Activated naive CD4-positive, alpha-beta T cell treated with anti-CD3 and anti-CD28 coated beads, Interleukin-2, amount 10 ng/mL, durations not matched to agents 7 days and 5 days (primary cell): ENCODE measurements at regions not wholly inside any gene's neighbourhood (a gene's known extent, or its start where the extent isn't known, plus 50 kb on each side); places are given as distances from the start of the nearest gene placed in this dataset.

Experiments
- CTCF ChIA-PET: fragments of 350-600 bp; sonication (Branson Sonifier 250); formaldehyde crosslinking; loops from one replicate; lab custom pipeline; 2021; ENCODE audit warnings: antibody characterized with exemption; lab: Charles Lee
- DNase-seq: peaks from one replicate; pipeline ENCODE4 v3.0.0-alpha.2; 2020
- H3K27ac Mint-ChIP-seq: one replicate; pipeline ENCODE4 v1.8.0; 2021; ENCODE audit warnings: mild to moderate bottlenecking, moderate library complexity, mixed read lengths
- H3K27me3 Mint-ChIP-seq: one replicate; pipeline ENCODE4 v1.8.0; 2021; ENCODE audit warnings: mild to moderate bottlenecking, mixed read lengths
- H3K36me3 Mint-ChIP-seq: one replicate; pipeline ENCODE4 v1.8.0; 2021; ENCODE audit warnings: mixed read lengths
- H3K4me1 Mint-ChIP-seq: one replicate; pipeline ENCODE4 v1.8.0; 2021; ENCODE audit warnings: mixed read lengths
- H3K4me3 Mint-ChIP-seq: one replicate; pipeline ENCODE4 v1.8.0; 2021; ENCODE audit warnings: mild to moderate bottlenecking, moderate library complexity, mixed read lengths
- H3K9me3 Mint-ChIP-seq: one replicate; pipeline ENCODE4 v1.8.0; 2021; ENCODE audit warnings: mixed read lengths

DNA sequence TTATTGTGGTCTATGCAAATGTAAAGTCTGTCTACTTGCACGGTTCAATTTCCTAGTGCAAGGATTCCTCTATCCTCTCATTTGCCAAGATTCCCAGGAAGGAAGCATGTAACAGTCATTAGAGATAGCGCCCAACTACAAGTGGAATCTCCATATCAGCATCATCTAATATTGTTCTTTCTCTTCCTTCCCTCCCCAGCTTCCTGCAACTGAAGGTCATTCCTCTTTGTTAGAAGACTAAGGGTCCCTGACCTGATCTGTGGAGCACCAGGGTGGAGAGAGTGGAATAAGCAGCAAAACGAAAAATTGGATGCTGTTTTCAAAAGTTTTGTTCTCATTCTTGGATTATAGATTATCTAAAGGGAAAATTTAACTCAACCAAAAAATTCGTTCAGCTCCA is 714.0 kb downstream of the DIAPH3 start:
- H3K27me3 Mint-ChIP-seq, result peaks cover 3% of the 10 kb centered on the region
- no peak overlapping the region for H3K27ac Mint-ChIP-seq
- no peaks in the 10 kb centered on the region for H3K9me3 Mint-ChIP-seq
- DNase-seq, result no peak
- no peaks in the 10 kb centered on the region for H3K36me3 Mint-ChIP-seq
- CTCF ChIA-PET, result interaction anchor here (2.0 kb wide), 1 partner anchor 58 kb away, joined by 4 read pairs; no protein-coding TSS in a partner anchor
- H3K4me1 Mint-ChIP-seq, result no peaks in the 10 kb centered on the region
- H3K4me3 Mint-ChIP-seq, result no peak overlapping the region

GRCh38 chr13:59450229-59450628 is 713.5 kb downstream of the DIAPH3 start:
- Mint-ChIP-seq H3K36me3 (no peaks in the 10 kb centered on the region), H3K4me1 (no peaks in the 10 kb centered on the region), H3K27me3 (peaks cover 3% of the 10 kb centered on the region), H3K27ac (no peak overlapping the region), H3K9me3 (no peaks in the 10 kb centered on the region), H3K4me3 (no peak overlapping the region)
- CTCF ChIA-PET, result interaction anchor here (2.0 kb wide), 1 partner anchor 58 kb away, joined by 4 read pairs; no protein-coding TSS in a partner anchor
- DNase-seq, result no peak

DNA sequence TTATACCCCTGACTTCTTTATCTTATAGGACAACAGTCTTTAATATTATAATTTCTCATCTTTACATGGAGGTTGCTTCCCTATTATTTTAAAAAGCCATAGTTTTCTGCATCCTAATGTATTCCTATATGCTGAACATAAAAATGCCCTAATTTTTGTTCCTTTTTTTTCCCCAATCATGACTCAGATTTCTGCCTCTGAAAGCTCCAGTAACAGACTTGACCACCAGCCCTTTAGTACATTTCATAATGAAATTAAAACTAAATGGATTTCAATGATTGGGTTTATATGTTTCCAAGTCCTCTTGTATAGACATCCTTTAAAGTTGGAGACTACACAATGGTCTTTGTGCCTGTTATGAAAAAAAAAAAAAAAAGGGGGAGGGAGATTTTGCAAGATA is 712.5 kb downstream of the DIAPH3 start:
- no peaks in the 10 kb centered on the region for H3K36me3 Mint-ChIP-seq
- no peaks in the 10 kb centered on the region for H3K4me1 Mint-ChIP-seq
- no peak for DNase-seq
- H3K27me3 Mint-ChIP-seq, result peaks cover 3% of the 10 kb centered on the region
- no peaks in the 10 kb centered on the region for H3K9me3 Mint-ChIP-seq
- H3K4me3 Mint-ChIP-seq, result no peak overlapping the region
- CTCF ChIA-PET, result interaction anchor here (2.0 kb wide), 1 partner anchor 59 kb away, joined by 4 read pairs; no protein-coding TSS in a partner anchor
- no peak overlapping the region for H3K27ac Mint-ChIP-seq

DNA sequence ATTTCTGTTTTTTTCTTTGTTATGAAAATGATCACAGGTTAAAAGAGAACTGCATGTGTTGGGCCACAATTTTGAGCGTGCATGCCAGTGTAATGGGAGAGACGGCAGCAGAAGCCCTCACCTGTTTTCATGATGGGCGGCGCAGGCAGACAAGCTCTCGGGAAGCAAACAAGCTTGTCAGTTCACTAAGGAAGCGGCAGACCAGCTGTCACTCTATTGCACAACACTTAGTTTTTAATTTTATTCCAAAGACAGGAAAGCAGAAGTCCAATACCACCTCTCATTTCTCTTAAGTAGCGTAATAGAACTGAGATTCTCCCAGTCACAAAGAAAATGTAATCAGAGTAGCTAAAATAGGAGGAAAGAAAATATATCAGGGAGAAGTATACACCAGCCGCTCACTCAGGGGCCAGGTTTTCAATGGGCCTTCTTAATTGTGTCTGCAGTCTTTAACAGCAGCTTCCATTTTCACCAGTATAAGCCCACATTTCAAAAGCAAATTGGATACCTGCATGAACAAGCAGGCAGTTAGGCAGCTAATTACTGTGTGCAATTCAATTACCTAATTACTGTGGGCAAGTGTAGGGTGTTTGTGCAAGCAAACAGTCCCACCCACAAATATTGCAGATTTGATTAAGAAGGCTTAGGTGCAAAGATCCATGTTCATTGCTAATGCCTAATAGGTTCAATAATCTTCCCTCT is 711.4 kb downstream of the DIAPH3 start:
- Mint-ChIP-seq H3K4me3 (no peak overlapping the region), H3K36me3 (no peaks in the 10 kb centered on the region), H3K4me1 (no peaks in the 10 kb centered on the region), H3K27ac (no peak overlapping the region), H3K27me3 (peaks cover 3% of the 10 kb centered on the region), H3K9me3 (no peaks in the 10 kb centered on the region)
- no peak for DNase-seq
- CTCF ChIA-PET, result no interaction called here

DNA sequence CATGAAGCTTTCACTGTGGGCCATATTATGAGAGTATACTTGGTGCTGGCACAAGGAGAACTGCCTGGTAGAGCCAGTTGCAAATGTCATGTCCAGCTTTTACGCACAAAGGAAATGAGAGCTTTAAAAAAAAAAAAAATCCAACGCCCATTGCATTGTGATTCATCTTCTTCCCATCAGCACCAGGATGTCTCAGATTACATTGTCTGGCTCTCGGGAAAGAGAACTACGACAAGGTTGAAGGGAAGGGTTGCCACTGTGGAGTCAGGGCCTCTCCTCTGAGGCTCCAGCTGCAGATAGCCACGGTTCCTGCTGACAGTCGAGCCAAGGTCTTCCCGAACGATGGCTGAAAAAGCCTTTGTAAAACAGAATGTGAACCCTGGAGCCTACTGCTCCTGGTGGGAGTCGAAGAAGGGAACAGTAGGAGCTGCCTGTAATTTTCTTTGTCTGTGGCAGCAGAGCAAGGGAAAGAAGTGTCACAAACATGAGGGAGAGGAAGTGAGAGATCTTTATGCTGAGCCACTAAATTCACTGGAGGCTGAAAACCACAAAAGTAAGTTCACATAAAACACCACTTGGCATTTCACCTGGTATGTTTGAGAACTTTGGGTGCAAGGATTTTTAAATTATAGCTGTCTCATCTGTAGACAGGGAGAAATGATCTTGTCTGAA is 704.7 kb downstream of the DIAPH3 start:
- no peaks in the 10 kb centered on the region for H3K36me3 Mint-ChIP-seq
- no peaks in the 10 kb centered on the region for H3K9me3 Mint-ChIP-seq
- no peaks in the 10 kb centered on the region for H3K4me1 Mint-ChIP-seq
- CTCF ChIA-PET, result interaction anchor here (0.8 kb wide), 1 partner anchor 67 kb away, joined by 3 read pairs; no protein-coding TSS in a partner anchor
- DNase-seq, result no peak
- H3K27ac Mint-ChIP-seq, result no peak overlapping the region
- no peaks in the 10 kb centered on the region for H3K27me3 Mint-ChIP-seq
- H3K4me3 Mint-ChIP-seq, result no peak overlapping the region

DNA sequence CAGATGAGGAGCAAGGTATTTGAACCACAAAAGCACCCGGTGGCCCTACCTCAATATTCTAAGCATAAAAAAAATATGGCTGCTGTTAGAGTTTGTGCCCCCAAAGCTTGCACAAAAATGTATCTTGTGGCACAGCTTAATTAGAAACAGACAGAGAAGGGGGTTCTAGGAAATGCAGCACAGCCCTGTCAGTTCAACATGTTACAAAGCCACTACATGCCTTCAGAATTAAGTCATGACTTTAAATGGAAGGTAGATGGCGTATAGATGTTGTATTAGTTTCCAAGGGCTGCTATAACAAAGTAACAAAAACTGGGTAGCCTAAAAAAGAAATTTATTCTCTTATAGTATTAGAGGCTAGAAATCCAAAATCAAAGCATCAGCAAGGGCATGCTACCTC is 703.8 kb downstream of the DIAPH3 start:
- H3K36me3 Mint-ChIP-seq, result no peaks in the 10 kb centered on the region
- no peak overlapping the region for H3K4me3 Mint-ChIP-seq
- H3K27me3 Mint-ChIP-seq, result no peaks in the 10 kb centered on the region
- H3K27ac Mint-ChIP-seq, result no peak overlapping the region
- CTCF ChIA-PET, result no interaction called here
- no peaks in the 10 kb centered on the region for H3K4me1 Mint-ChIP-seq
- DNase-seq, result no peak
- H3K9me3 Mint-ChIP-seq, result no peaks in the 10 kb centered on the region

- Mint-ChIP-seq H3K36me3 (no peaks in the 10 kb centered on the region), H3K4me1 (no peaks in the 10 kb centered on the region), H3K4me3 (no peak overlapping the region), H3K27ac (no peak overlapping the region), H3K27me3 (peaks cover 5% of the 10 kb centered on the region), H3K9me3 (no peaks in the 10 kb centered on the region)
- DNase-seq, result no peak
- CTCF ChIA-PET, result no interaction called here
These were observed 702.3 kb downstream of the DIAPH3 start for GRCh38 chr13:59461411-59461810.

DNA sequence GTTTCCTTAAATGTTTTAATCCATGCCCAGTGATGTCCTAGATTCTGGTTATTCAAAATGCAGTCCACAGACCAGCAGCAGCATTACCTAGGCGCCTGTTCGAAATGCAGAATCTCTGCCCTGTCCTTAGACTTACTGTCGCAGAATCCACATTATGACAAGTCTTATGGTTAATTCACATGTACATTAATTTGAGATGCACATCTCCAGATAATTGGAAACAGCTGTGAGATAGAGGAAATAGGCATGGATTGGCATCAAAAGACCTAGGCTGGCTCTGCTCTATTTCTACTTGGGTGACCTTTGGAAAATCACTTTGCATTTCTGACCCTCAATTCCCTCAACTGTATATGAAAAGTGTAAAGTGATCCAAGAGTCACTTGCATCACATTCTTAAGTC is 700.7 kb downstream of the DIAPH3 start:
- no peak overlapping the region for H3K27ac Mint-ChIP-seq
- no peak overlapping the region for H3K4me3 Mint-ChIP-seq
- no peaks in the 10 kb centered on the region for H3K9me3 Mint-ChIP-seq
- CTCF ChIA-PET, result interaction anchor here (0.6 kb wide), 1 partner anchor 441 kb away, joined by 3 read pairs; no protein-coding TSS in a partner anchor
- H3K4me1 Mint-ChIP-seq, result no peaks in the 10 kb centered on the region
- peaks cover 5% of the 10 kb centered on the region for H3K27me3 Mint-ChIP-seq
- no peaks in the 10 kb centered on the region for H3K36me3 Mint-ChIP-seq
- no peak for DNase-seq

- CTCF ChIA-PET, result no interaction called here
- H3K9me3 Mint-ChIP-seq, result no peaks in the 10 kb centered on the region
- no peak overlapping the region for H3K27ac Mint-ChIP-seq
- peaks cover 10% of the 10 kb centered on the region for H3K27me3 Mint-ChIP-seq
- no peak overlapping the region for H3K4me3 Mint-ChIP-seq
- no peak for DNase-seq
- H3K36me3 Mint-ChIP-seq, result no peaks in the 10 kb centered on the region
- H3K4me1 Mint-ChIP-seq, result no peaks in the 10 kb centered on the region
These were observed 698.8 kb downstream of the DIAPH3 start for GRCh38 chr13:59464926-59465325.

- H3K4me3 Mint-ChIP-seq, result no peak overlapping the region
- no peaks in the 10 kb centered on the region for H3K36me3 Mint-ChIP-seq
- CTCF ChIA-PET, result no interaction called here
- H3K4me1 Mint-ChIP-seq, result no peaks in the 10 kb centered on the region
- no peak for DNase-seq
- H3K9me3 Mint-ChIP-seq, result no peaks in the 10 kb centered on the region
- peaks cover 10% of the 10 kb centered on the region for H3K27me3 Mint-ChIP-seq
- H3K27ac Mint-ChIP-seq, result no peak overlapping the region
These were observed 695.3 kb downstream of the DIAPH3 start for GRCh38 chr13:59468396-59468795.

- no peak for DNase-seq
- H3K27me3 Mint-ChIP-seq, result peaks cover 5% of the 10 kb centered on the region
- CTCF ChIA-PET, result no interaction called here
- no peaks in the 10 kb centered on the region for H3K9me3 Mint-ChIP-seq
- H3K4me1 Mint-ChIP-seq, result no peaks in the 10 kb centered on the region
- no peak overlapping the region for H3K27ac Mint-ChIP-seq
- H3K36me3 Mint-ChIP-seq, result no peaks in the 10 kb centered on the region
- H3K4me3 Mint-ChIP-seq, result no peak overlapping the region
These were observed 692.6 kb downstream of the DIAPH3 start for GRCh38 chr13:59471106-59471505.

GRCh38 chr13:59472134-59472533 is 691.6 kb downstream of the DIAPH3 start:
- Mint-ChIP-seq H3K27me3 (peaks cover 5% of the 10 kb centered on the region), H3K27ac (no peak overlapping the region), H3K9me3 (no peaks in the 10 kb centered on the region), H3K4me3 (no peak overlapping the region), H3K36me3 (no peaks in the 10 kb centered on the region), H3K4me1 (no peaks in the 10 kb centered on the region)
- DNase-seq, result no peak
- CTCF ChIA-PET, result no interaction called here

DNA sequence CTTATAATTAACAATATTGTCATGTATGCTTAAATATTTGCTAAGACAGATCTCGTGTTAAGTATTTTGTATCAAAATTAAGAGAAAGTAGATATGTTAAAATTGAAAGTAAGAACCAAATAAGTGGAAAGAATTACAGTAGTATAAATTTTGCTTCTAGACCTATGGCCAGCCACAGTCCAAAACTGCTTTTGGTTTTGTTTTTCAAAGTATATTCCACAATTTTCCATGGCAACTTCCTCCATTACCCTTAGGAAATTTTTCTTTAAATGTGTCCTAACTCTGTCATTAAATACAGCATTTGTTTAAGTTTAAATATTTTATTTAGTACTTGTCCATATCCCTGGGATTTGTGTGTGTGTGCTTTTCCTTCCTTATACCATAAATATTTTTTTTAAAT is 689.0 kb downstream of the DIAPH3 start:
- H3K27ac Mint-ChIP-seq, result no peak overlapping the region
- H3K9me3 Mint-ChIP-seq, result no peaks in the 10 kb centered on the region
- no peaks in the 10 kb centered on the region for H3K36me3 Mint-ChIP-seq
- no peaks in the 10 kb centered on the region for H3K4me1 Mint-ChIP-seq
- CTCF ChIA-PET, result no interaction called here
- no peak overlapping the region for H3K4me3 Mint-ChIP-seq
- H3K27me3 Mint-ChIP-seq, result no peaks in the 10 kb centered on the region
- DNase-seq, result no peak

GRCh38 chr13:59475911-59476310 is 687.8 kb downstream of the DIAPH3 start:
- DNase-seq, result no peak
- Mint-ChIP-seq H3K27me3 (no peaks in the 10 kb centered on the region), H3K9me3 (no peaks in the 10 kb centered on the region), H3K4me1 (no peaks in the 10 kb centered on the region), H3K27ac (no peak overlapping the region), H3K36me3 (no peaks in the 10 kb centered on the region), H3K4me3 (no peak overlapping the region)
- CTCF ChIA-PET, result no interaction called here

DNA sequence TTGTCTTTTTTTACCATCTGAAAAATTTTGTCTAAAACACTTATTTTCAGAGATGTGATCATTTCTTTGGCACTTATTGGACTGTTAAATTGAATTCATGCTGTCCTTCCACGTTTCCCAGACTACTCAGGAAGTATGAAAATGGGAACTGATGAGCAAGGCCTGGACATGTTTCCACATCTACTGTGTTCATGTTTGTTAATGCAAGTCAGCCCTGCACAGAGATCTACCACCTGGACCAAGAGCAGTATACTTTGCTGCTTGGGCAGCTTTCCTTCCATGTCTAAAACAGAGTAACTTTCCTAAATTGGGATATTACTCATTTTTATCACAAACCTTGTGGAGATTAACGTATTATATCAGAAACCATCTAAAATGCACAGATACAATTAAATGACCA is 687.4 kb downstream of the DIAPH3 start:
- no peaks in the 10 kb centered on the region for H3K4me1 Mint-ChIP-seq
- H3K27me3 Mint-ChIP-seq, result no peaks in the 10 kb centered on the region
- CTCF ChIA-PET, result no interaction called here
- H3K27ac Mint-ChIP-seq, result no peak overlapping the region
- no peaks in the 10 kb centered on the region for H3K36me3 Mint-ChIP-seq
- no peak overlapping the region for H3K4me3 Mint-ChIP-seq
- DNase-seq, result no peak
- H3K9me3 Mint-ChIP-seq, result no peaks in the 10 kb centered on the region
